T47D (cell line): ENCODE measurements at regions not wholly inside any gene's neighbourhood (a gene's known extent, or its start where the extent isn't known, plus 50 kb on each side); places are given as distances from the start of the nearest gene placed in this dataset.
A peak's percentile ranks its signal among the peaks of the same experiment; 100 is the strongest.

ENCODE experiments used
- DNase-seq, 2 experiments: peaks; one replicate each; pipeline versions ENCODE4 v3.0.0 to v3.0.0-alpha.2; 2011 to 2012; ENCODE audit warnings: low read depth in 1 of 2, low spot score in 1 of 2
- JUND ChIP-seq: IDR thresholded peaks from 2 replicates; pipeline ENCODE4 v1.6.1; 2012; ENCODE audit warnings: low read depth
- in situ Hi-C: cut with HindIII; loops from 2 replicates; pipeline ENCODE4 v1.10.0; 2016; ENCODE audit warnings: low sequenced_read_pairs, low pct_unique_long_range_greater_than_20kb

- no peak for TF ChIP-seq JUND
- in situ Hi-C loops = no loop called here
- no peak for DNase-seq
Measured at GRCh38 chr1:195065437-195065836, 1542.8 kb downstream of the KCNT2 start.

DNA sequence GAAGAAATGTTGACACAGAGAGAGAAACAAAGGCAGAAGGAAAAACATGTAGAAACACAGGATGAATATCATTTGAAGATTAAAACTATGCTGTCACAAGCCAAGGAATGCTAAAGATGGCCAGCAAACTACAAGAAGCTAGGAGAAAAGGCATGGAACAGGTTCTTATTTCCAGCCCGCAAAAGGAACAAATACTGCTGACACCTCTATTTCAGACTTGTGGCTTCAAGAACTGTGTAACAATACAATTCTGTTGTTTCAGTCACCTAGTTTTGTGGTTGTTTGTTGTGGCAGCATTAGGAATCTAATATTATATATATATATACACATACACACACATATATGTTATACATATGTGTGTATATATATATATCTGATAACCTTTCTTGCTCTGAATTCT lies 1543.9 kb downstream of the KCNT2 start:
- no peak for TF ChIP-seq JUND
- no peak for DNase-seq
- in situ Hi-C loops = no loop called here

DNA sequence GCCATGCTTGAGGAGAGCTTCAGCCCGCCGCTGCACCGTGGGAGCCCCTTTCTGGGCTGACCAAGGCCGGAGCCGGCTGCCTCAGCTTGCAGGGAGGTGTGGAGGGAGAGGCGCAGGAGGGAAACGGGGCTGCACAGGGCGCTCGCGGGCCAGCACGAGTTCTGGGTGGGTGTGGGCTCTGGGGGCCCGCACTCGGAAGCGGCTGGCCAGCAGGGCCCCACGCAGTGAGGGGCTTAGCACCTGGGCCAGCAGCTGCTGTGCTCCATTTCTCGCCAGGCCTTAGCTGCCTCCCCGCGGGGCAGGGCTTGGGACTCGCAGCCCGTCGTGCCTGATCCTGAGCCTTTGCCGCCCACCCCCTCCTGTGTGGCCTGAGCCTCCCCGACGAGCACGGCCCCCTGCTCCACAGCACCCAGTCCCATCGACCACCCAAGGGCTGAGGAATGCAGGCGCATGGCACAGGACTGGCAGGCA lies 1554.0 kb downstream of the KCNT2 start:
- no peak for TF ChIP-seq JUND
- DNase-seq = no peak
- in situ Hi-C loops = no loop called here

- in situ Hi-C loops = no loop called here
- TF ChIP-seq JUND = no peak
- DNase-seq = peak; percentile 11 to 14
Measured at GRCh38 chr1:195053478-195053877, 1554.8 kb downstream of the KCNT2 start.

GRCh38 chr1:195047772-195048171 lies 1560.5 kb downstream of the KCNT2 start:
- no peak for DNase-seq
- TF ChIP-seq JUND = no peak
- in situ Hi-C loops = no loop called here

GRCh38 chr1:195045072-195045471 lies 1563.2 kb downstream of the KCNT2 start:
- DNase-seq = no peak
- no peak for TF ChIP-seq JUND
- in situ Hi-C loops = no loop called here

DNA sequence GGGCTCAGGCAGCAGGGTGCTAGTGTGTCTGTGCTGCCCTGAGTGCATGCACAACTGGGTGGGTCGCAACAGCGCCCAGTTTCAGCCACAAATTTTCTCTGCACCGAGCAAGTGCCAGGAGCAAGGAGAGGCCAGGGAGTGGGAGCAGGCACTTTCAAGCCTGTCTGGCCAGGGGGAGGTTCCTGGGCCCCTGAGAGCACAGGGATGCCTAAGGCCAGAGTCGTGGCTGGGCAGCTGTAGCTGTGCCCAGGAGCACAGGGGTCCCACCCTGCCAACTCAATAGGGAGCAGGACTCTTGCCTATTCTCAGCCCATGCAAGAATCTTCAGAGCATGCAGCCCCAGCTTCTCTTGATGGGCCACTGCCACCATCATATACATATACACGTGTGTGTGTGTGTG lies 1577.4 kb downstream of the KCNT2 start:
- no peak for DNase-seq
- no peak for TF ChIP-seq JUND
- in situ Hi-C loops = no loop called here

DNA sequence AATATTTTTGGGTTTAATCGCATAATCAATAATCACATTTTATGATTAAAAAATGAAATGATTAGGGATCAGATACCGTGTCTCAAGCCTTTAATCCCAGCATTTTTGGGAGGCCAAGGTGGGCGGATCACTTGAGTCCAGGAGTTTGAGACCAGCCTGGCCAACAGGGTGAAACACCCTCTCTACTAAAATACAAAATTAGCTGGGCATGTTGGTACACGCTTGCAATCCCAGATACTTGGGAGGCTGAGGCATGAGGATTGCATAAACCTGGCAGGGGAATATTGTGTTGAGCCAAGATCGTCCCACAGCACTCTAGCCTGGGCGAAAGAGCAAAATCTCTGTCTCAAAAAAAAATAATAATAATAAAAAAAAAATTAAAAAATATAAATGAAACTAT lies 1581.4 kb downstream of the KCNT2 start:
- TF ChIP-seq JUND = no peak
- in situ Hi-C loops = no loop called here
- DNase-seq = no peak

- in situ Hi-C loops = no loop called here
- TF ChIP-seq JUND = no peak
- DNase-seq = no peak
Measured at GRCh38 chr1:195019385-195019784, 1588.9 kb downstream of the KCNT2 start.

DNA sequence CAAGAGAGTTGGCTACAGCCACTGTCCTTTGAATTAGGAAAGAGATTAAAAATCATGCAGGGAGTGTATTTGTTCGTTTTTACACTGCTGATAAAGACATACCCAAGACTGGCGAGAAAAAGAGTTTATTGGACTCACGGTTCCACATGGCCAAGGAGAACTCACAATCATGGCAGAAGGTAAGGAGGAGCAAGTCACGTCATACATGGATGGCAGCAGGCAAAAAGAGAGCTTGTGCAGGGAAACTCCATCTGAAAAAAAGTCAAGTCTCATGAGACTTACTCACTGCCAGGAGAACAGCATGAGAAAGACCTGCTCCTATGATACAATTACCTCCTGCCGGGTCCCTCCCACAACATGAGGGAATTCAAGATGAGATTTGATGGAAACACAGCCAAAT lies 1595.2 kb downstream of the KCNT2 start:
- no peak for DNase-seq
- no peak for TF ChIP-seq JUND
- in situ Hi-C loops = no loop called here

- DNase-seq = no peak
- in situ Hi-C loops = no loop called here
- no peak for TF ChIP-seq JUND
Measured at GRCh38 chr1:195005338-195005737, 1602.9 kb downstream of the KCNT2 start.

DNA sequence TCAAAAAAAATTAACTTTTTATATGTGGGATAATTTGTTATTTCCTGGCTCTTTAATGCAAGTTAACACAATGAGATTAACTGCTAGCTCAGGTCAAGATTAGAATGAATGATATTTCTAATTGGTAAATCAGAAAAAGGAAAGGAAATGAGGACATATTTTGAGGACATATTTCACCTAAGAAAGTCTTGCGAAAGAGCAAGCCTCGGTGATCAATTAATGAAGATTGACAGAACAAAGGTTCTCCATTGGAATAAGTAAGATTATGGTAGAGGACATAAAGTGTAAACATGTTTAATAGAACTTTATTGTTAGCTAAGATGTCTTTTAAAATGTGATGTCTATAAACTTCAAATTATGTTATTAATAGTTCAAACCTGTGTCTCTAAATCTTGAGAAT lies 1617.8 kb downstream of the KCNT2 start:
- DNase-seq = no peak
- no peak for TF ChIP-seq JUND
- in situ Hi-C loops = no loop called here

DNA sequence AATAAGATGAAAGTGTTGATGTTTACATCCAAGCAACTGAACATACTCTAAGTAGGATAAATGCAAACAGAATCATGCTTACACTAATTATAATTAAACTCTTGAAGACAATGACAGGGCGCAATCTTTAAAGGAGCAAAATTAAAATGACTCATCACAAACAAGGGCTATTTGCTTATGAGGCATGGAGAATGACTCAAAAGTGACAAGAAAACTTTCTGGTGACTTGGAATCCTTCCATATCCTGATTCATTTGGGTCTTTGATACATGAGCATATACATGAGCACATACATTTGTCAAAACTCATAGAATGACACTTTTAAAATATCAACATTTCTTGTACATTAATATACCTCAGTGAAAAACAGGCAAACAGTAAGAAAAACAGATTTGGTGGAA lies 1632.3 kb downstream of the KCNT2 start:
- DNase-seq = peak in 1 of 2 experiments; percentile 13
- in situ Hi-C loops = no loop called here
- TF ChIP-seq JUND = no peak

DNA sequence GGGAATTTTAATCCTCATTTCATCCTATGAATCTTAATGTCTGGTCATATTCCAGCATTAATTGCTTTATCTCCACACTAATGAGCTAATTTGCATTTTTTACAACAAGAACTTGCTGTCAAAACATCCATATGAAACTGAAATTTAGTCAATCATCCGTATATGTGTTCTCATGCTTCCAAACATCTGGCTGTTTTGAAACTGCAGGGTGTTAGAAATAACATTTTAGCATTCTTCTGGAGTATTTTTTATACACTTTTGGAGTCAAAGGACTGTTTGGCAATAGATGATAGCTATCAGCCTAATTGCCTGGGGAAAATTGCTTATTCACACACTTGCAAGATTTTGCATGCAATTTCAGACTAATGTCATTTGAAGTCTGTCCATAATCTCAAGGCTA lies 1639.3 kb downstream of the KCNT2 start:
- in situ Hi-C loops = no loop called here
- no peak for DNase-seq
- TF ChIP-seq JUND = no peak

GRCh38 chr1:194959795-194960194 lies 1648.4 kb downstream of the KCNT2 start:
- DNase-seq = no peak
- in situ Hi-C loops = no loop called here
- TF ChIP-seq JUND = no peak
